ENCODE measurements at regions not wholly inside any gene's neighbourhood (a gene's known extent, or its start where the extent isn't known, plus 50 kb on each side); places are given as distances from the start of the nearest gene placed in this dataset.
"Not testable (repeated sequence)": the region's sequence is repeated elsewhere in the genome, so short reads cannot be mapped to it uniquely, and the experiment has no call there.

DNA sequence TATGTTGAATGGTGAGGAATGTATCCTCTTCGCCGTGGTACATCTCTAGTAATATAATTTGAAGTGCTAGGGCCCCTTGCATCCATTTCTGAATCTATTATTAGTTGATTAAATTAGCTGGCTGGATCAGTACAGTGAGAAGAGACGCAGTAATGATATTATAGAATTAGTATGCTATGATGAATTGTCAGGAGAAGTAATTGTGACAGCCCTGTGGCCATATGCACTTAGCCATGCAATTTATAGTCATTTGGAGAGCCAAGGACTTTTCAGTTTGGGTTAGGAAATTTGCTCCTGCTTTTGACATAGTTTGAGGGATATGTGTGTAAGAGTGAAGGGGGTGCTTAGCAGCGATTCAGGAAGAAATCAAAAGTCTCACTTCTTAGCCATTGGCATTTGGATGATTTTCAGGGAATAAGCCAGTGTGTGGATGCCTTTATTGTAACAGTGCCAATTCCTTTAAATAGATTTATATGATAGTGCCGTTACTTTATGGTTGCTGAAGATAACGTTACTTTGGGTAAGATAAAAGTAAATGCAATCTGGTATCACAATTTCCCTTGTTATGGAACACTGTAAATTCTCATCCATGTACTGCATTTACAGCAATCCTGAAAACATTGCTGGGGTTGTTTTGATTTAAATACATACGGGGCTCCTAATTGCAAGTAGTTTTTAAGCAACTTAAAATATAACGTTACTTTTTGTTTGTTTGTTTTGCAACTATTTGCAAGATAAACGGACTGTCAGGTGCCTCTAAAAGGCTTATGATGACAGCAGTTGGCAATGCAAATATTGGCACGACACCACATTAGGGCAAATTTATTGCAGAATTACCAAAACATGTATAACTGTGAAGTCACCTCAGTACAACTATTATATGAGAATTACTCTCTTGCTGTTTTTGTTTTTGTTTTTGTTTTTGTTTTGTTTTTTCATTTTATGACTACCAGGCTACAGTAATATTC is 875.4 kb upstream of the WWC1 start:
- no peak for TF ChIP-seq CTCF (IDR thresholded peaks at IDR 0.05)
- no peak for TF ChIP-seq POLR2A (IDR thresholded peaks at IDR 0.05)
- Histone ChIP-seq H3K4me3 (peak overlapping the region; percentile 4 to 45 (median 41)), H3K27ac (peak overlapping the region in 1 of 3 donors; percentile 55), H3K27me3 (no peaks in the 10 kb centered on the region), H3K9me3 (no peaks in the 10 kb centered on the region), H3K36me3 (no peaks in the 10 kb centered on the region), H3K4me1 (peaks cover 0 to 8% (median 3%) of the 10 kb centered on the region in 4 donors)
- 29% methylated on average over 10 of the region's 10 CpGs for WGBS (ENCODE audit: insufficient coverage, low coverage, low lambda C conversion rate, missing lambda C conversion rate)
- peak; percentile 70 to 85 (median 82) for ATAC-seq
- no peak for DNase-seq
- intact Hi-C loops (cut with DNase I), result no loop called here

DNA sequence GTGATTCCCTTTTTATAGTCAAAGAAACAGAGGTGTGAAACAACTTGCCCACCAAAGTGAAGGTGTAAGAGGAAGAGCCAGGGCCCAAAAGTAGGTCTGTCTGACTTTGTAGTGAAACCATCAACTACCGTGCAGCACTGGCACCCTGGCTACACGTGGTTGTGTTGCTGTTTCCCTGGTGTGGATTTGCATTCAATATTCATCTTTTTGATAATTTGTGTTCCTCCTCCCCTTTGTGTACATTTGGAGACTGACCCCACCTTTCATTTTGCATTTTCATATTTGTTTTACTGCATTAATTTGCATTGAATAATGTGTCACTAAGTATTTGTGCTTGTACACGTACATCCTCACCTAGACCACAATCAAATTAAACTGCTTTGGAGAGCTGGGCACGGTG is 873.8 kb upstream of the WWC1 start:
- TF ChIP-seq CTCF (IDR thresholded peaks at IDR 0.05), result no peak
- TF ChIP-seq POLR2A (IDR thresholded peaks at IDR 0.05), result no peak
- 86% methylated on average over 4 of the region's 4 CpGs for WGBS (ENCODE audit: insufficient coverage, low coverage, low lambda C conversion rate, missing lambda C conversion rate)
- intact Hi-C loops (cut with DNase I), result no loop called here

GRCh38 chr5:167425161-167425560 is 866.3 kb upstream of the WWC1 start:
- Histone ChIP-seq H3K27me3 (no peaks in the 10 kb centered on the region), H3K9me3 (no peaks in the 10 kb centered on the region), H3K27ac (no peak overlapping the region), H3K4me1 (peaks cover 0 to 11% (median 2%) of the 10 kb centered on the region in 4 donors), H3K36me3 (no peaks in the 10 kb centered on the region), H3K4me3 (no peak overlapping the region)
- WGBS (ENCODE audit: insufficient coverage, low coverage, low lambda C conversion rate, missing lambda C conversion rate), result 44% methylated on average over 3 of the region's 3 CpGs
- intact Hi-C loops (cut with DNase I), result no loop called here
- TF ChIP-seq CTCF (IDR thresholded peaks at IDR 0.05) (no peak), POLR2A (IDR thresholded peaks at IDR 0.05) (no peak)
- DNase-seq (no peak), ATAC-seq (no peak)

More for the DNA sequence above, 873.8 kb upstream of the WWC1 start:
- ATAC-seq (no peak), DNase-seq (no peak)
- Histone ChIP-seq H3K27ac (no peak overlapping the region), H3K36me3 (no peaks in the 10 kb centered on the region), H3K4me1 (peaks cover 0 to 8% (median 3%) of the 10 kb centered on the region in 4 donors), H3K9me3 (no peaks in the 10 kb centered on the region), H3K27me3 (no peaks in the 10 kb centered on the region), H3K4me3 (no peak overlapping the region)

- H3K4me3 ChIP-seq, result no peak overlapping the region
- peaks cover 0 to 11% (median 2%) of the 10 kb centered on the region in 4 donors for H3K4me1 ChIP-seq
- H3K27ac ChIP-seq, result peak overlapping the region in 2 of 3 donors; percentile 19 to 65
- no peaks in the 10 kb centered on the region for H3K9me3 ChIP-seq
- TF ChIP-seq CTCF (IDR thresholded peaks at IDR 0.05) (no peak), POLR2A (IDR thresholded peaks at IDR 0.05) (no peak)
- no peaks in the 10 kb centered on the region for H3K36me3 ChIP-seq
- 14% methylated on average over 3 of the region's 3 CpGs for WGBS (ENCODE audit: insufficient coverage, low coverage, low lambda C conversion rate, missing lambda C conversion rate)
- no peaks in the 10 kb centered on the region for H3K27me3 ChIP-seq
- peak; percentile 81 to 95 (median 89) for ATAC-seq
- DNase-seq, result no peak
- intact Hi-C loops (cut with DNase I), result no loop called here
These were observed 864.9 kb upstream of the WWC1 start for GRCh38 chr5:167426501-167426900.

- WGBS (ENCODE audit: insufficient coverage, low coverage, low lambda C conversion rate, missing lambda C conversion rate), result 81% methylated on average over 10 of the region's 10 CpGs
- ATAC-seq; H3K4me3 ChIP-seq; H3K9me3 ChIP-seq; H3K27me3 ChIP-seq; H3K36me3 ChIP-seq; intact Hi-C loops (cut with DNase I); DNase-seq; H3K27ac ChIP-seq: not testable (repeated sequence)
- peaks cover 0 to 11% (median 2%) of the 10 kb centered on the region in 4 donors for H3K4me1 ChIP-seq
These were observed 863.8 kb upstream of the WWC1 start for GRCh38 chr5:167427641-167428040.
